DND-41 (cell line): ENCODE measurements at regions not wholly inside any gene's neighbourhood (a gene's known extent, or its start where the extent isn't known, plus 50 kb on each side); places are given as distances from the start of the nearest gene placed in this dataset.

ENCODE experiments used
- ATAC-seq: fragments of 200-7000 bp; cut with Tn5 transposase; 3 replicates; pipeline ENCODE4 v1.9.1; 2021; ENCODE audit warnings: low read depth; ENCODE audit not compliant: insufficient read depth
- DNase-seq: peaks from one replicate; pipeline ENCODE4 v3.0.0-alpha.2; 2020
- H2AFZ ChIP-seq: 2 replicates; pipeline ENCODE4 v1.6.0; 2012; ENCODE audit warnings: low read depth, low read length
- H3K27ac ChIP-seq: 2 replicates; pipeline ENCODE4 v1.5.1; 2012; ENCODE audit warnings: low read length, inconsistent platforms
- H3K27me3 ChIP-seq: fragments of 200-600 bp; sonication (generic); 2 replicates; pipeline ENCODE4 v1.6.0; 2012; ENCODE audit warnings: low read length, mild to moderate bottlenecking, inconsistent platforms; ENCODE audit not compliant: insufficient read depth, poor library complexity
- H3K36me3 ChIP-seq: 2 replicates; pipeline ENCODE4 v1.5.1; 2012; ENCODE audit warnings: low read length, inconsistent platforms; ENCODE audit not compliant: insufficient read depth
- H3K4me1 ChIP-seq: 2 replicates; pipeline ENCODE4 v1.5.1; 2012; ENCODE audit warnings: mild to moderate bottlenecking, low read length; ENCODE audit not compliant: insufficient read depth
- H3K4me2 ChIP-seq: 2 replicates; pipeline ENCODE4 v1.6.0; 2012; ENCODE audit warnings: mild to moderate bottlenecking, moderate library complexity, low read length, inconsistent platforms; ENCODE audit not compliant: insufficient read depth
- H3K4me3 ChIP-seq, 2 experiments: fragments of 200-600 bp in 1 of 2; shearing (Covaris generic) in 1 of 2; 2 replicates each; pipeline ENCODE4 v1.5.1; 2012 to 2016; ENCODE audit warnings: inconsistent platforms in 2 of 2, low read length in 2 of 2, mild to moderate bottlenecking in 2 of 2, low read depth in 1 of 2, moderate library complexity in 1 of 2
- H3K79me2 ChIP-seq: 2 replicates; pipeline ENCODE4 v1.6.0; 2012; ENCODE audit warnings: low read length, inconsistent platforms; ENCODE audit not compliant: insufficient read depth
- H3K9ac ChIP-seq: 2 replicates; pipeline ENCODE4 v1.6.0; 2012; ENCODE audit warnings: low read depth, mild to moderate bottlenecking, inconsistent platforms, low read length, moderate library complexity
- H3K9me3 ChIP-seq: 2 replicates; pipeline ENCODE4 v1.5.1; 2012; ENCODE audit warnings: low read length, moderate library complexity, mild to moderate bottlenecking, inconsistent platforms; ENCODE audit not compliant: insufficient read depth, severe bottlenecking
- H4K20me1 ChIP-seq: 2 replicates; pipeline ENCODE4 v1.6.0; 2012; ENCODE audit warnings: low read length; ENCODE audit not compliant: insufficient read depth
- CTCF ChIP-seq: IDR thresholded peaks from 2 replicates; pipeline ENCODE4 v1.5.1; 2012; ENCODE audit warnings: borderline replicate concordance, low read length, moderate library complexity, mild to moderate bottlenecking; ENCODE audit not compliant: poor library complexity, severe bottlenecking; ENCODE audit errors: extremely low read depth
- EZH2 ChIP-seq: IDR thresholded peaks from 3 replicates; pipeline ENCODE4 v1.6.1; 2012; ENCODE audit warnings: borderline replicate concordance, low read depth, mild to moderate bottlenecking, moderate library complexity, low read length, inconsistent platforms; ENCODE audit not compliant: severe bottlenecking

DNA sequence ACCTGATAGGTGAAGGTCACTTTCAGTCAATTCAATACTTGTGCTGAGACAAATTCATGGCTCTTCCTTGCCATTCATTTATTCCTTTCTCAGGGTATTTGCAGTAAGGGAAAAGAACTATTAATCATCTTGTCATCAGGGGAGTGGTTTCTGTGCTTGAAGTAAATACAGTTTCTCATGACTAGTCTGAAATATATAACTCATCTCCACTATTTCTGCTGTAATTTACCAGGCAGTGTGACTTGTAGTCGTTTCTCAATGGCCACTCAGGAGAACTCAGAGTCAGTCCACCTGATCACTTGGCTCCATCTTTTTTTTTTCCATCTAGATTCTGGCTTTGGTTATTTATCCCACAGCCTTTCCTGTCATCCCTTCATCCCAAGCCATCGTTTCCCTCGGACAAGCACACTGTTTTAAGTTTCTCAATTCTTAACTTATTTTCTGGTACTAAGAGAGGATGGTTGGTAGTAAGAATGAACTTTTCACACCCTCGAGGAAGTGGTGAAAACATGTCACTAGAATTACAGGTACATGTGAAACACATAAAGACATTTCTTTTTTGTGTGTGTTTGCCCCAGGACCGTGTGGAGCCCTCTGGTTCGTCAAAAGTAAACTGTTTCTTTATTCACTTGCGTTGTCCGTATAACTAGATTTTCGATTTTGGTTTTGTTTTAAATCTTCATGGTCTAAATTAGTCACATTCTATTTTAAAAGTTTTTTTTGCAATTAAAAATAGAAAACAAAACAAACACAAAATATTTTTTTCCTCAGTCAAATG is 620.2 kb downstream of the ZBBX start:
- no peaks in the 10 kb centered on the region for H3K79me2 ChIP-seq
- no peaks in the 10 kb centered on the region for H3K4me1 ChIP-seq
- no peaks in the 10 kb centered on the region for H3K36me3 ChIP-seq
- H3K9me3 ChIP-seq = peaks cover 6% of the 10 kb centered on the region
- H3K4me2 ChIP-seq = no peak overlapping the region
- no peak overlapping the region for H3K9ac ChIP-seq
- TF ChIP-seq EZH2 = no peak
- TF ChIP-seq CTCF = no peak
- ATAC-seq (no peak), DNase-seq (no peak)
- H2AFZ ChIP-seq = no peak overlapping the region
- no peak overlapping the region for H3K4me3 ChIP-seq
- H3K27ac ChIP-seq = no peak overlapping the region
- no peaks in the 10 kb centered on the region for H4K20me1 ChIP-seq
- H3K27me3 ChIP-seq = no peaks in the 10 kb centered on the region

GRCh38 chr3:166752214-166752613 is 627.9 kb downstream of the ZBBX start:
- TF ChIP-seq CTCF (no peak), EZH2 (no peak)
- Histone ChIP-seq H3K36me3 (no peaks in the 10 kb centered on the region), H3K4me2 (no peak overlapping the region), H3K27ac (no peak overlapping the region), H3K27me3 (no peaks in the 10 kb centered on the region), H3K4me3 (no peak overlapping the region), H4K20me1 (no peaks in the 10 kb centered on the region), H3K79me2 (no peaks in the 10 kb centered on the region), H2AFZ (no peak overlapping the region), H3K9ac (no peak overlapping the region), H3K4me1 (no peaks in the 10 kb centered on the region), H3K9me3 (no peaks in the 10 kb centered on the region)
- ATAC-seq = no peak
- no peak for DNase-seq

DNA sequence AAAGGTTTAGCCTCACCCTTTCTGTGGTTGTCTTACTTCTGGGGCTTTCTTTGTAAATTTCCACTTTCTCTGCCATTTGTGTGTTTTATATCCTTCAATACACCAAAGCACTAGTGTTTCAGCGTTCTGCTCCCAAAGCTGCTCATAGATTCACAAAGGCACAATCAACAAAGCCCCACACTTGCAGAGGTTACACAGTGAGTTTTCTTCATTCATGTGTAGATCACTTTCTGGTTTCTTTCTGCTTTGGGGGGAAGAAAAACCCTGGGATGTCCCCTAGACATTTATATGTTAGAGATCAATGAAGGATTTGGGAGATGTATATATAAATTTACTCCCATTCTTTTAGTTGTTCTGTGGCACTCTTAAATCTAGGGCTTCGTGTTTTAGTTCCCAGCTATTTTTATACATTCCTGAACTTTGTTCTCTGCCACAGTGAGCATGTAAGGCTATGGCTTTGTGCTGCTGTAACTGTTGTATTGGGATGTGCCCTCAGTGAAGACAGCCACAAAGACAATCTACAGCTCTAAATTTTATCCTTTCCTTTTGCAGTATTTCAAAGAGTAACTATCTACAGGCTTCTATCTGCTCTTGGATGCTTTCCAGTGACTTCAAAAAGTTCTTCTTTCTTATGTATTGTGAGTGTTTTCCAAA is 636.5 kb downstream of the ZBBX start:
- Histone ChIP-seq H3K27me3 (no peaks in the 10 kb centered on the region), H3K79me2 (no peaks in the 10 kb centered on the region), H2AFZ (no peak overlapping the region), H3K9ac (no peak overlapping the region), H3K9me3 (no peaks in the 10 kb centered on the region), H3K4me3 (no peak overlapping the region), H3K4me2 (no peak overlapping the region), H3K27ac (no peak overlapping the region), H3K36me3 (no peaks in the 10 kb centered on the region), H3K4me1 (no peaks in the 10 kb centered on the region), H4K20me1 (no peaks in the 10 kb centered on the region)
- DNase-seq (no peak), ATAC-seq (no peak)
- no peak for TF ChIP-seq EZH2
- TF ChIP-seq CTCF = no peak
